NCI-H510A treated with DMSO at 0.1 percent for 48 hours (cell line): ENCODE measurements at regions not wholly inside any gene's neighbourhood (a gene's known extent, or its start where the extent isn't known, plus 50 kb on each side); places are given as distances from the start of the nearest gene placed in this dataset.
"Not testable (repeated sequence)": the region's sequence is repeated elsewhere in the genome, so short reads cannot be mapped to it uniquely, and the experiment has no call there.

Experiments
- DNase-seq: peaks from one replicate; lab custom pipeline; 2025; lab: John Stamatoyannopoulos, UW

DNA sequence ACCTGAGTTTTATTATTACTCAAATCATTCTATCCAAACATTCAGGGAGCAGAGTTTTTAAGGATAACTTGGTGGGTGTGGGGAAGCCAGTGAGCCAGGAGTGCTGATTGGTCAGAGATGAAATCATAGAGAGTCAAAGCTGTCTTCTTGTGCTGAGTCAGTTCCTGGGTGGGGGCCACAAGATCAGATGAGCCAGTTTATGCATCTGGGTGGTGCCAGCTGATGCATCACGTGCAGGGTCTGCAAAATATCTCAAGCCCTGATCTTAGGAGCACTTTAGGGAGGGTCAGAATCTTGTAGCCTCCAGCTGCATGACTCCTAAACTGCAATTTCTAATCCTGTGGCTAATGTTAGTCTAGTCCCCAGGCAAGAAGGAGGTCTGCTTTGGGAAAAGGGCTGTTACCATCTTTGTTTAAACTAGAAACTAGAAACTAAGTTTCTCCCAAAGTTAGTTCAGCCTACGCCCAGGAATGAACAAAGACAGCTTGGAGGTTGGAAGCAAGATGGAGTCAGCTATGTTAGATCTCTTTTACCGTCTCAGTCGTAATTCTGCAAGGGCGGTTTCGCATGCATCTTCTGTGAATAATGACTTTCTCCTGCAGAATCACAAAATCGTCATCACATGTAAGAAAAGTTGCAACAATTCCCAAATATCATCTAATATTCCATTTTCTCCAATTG lies 97.5 kb downstream of the ZNF664 start:
- not testable (repeated sequence) for DNase-seq

DNA sequence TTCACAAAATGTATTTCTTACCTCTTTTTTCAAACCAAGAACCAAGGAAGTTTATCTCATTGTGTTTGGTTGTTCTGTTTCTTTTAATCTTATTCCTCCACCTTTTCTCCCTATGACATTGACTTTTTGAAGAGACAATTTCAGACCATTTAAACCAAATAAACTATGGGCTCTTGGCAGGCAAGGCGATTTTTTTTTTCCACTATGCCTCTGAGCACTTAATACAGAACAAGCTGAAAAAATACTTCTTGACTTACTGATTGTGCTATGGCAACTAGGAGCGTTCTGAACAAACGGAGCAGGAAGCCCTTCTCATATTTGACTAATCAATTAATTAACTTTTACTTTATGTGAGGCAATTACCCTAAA lies 98.0 kb downstream of the ZNF664 start:
- DNase-seq: no peak

DNA sequence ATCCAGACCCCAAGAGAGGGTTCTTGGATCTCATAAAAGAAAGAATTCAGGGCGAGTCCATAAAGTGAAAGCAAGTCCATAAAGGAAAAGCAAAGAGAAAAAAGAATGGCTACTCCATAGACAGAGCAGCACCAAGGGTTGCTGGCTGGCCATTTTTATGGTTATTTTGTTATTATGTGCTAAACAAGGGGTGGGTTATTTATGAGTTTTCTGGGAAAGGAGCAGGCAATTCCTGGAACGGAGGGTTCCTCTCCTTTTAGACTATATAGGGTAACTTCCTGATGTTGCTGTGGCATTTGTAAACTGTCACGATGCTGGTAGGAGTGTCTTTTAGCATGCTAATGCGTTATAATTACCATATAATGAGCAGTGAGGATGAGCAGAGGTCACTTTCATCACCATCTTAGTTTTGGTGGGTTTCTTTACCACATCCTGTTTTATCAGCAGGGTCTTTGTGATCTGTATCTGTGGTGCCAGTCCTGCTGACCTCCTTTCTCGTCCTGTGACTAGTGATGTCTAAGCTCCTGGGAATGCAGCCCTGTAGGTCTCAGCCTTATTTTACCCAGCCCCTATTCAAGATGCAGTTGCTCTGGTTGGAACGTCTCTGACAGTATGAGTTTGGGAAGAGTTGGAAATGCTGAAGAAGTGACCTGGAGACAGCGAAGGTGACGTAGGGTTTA lies 100.5 kb downstream of the ZNF664 start:
- no peak for DNase-seq

DNA sequence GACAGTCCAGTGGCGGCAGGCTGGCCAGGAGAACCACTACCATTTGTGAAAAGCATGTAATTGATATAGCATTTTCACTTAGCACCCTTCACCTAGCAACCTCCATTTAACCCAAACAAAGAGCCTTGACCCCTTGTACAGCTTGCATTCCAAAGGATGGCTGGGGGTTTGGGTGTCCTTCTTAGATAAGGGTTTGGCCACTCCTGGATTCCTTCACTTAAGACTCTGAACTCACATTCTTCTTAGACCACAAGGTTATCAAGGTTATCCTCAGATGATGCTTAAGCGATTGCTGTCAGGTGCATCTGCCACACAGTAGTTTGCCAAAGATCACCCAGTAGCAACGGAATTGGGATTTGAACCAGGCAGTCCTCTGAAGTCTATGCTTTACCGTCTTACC lies 102.8 kb downstream of the ZNF664 start:
- DNase-seq: no peak

DNA sequence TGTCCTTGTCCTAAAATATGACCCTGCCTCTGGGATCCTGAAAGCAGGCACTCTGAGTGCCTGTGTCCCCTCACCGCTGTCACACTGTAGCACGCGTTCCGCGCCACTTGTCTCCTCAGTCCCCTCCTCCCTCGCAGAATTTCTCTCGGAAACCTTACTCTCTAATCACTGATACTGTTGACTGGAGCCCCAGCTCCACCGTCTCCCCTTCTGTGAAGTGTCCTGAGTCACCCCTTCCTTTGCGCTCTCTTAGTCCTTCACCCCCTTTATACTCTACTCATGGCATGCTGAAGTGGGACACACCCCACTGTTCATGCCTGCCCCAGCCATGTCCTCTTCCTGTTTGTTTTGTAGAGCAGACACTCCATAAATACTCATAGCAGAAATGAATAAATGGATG lies 104.7 kb downstream of the ZNF664 start:
- DNase-seq: peak; percentile 21

DNA sequence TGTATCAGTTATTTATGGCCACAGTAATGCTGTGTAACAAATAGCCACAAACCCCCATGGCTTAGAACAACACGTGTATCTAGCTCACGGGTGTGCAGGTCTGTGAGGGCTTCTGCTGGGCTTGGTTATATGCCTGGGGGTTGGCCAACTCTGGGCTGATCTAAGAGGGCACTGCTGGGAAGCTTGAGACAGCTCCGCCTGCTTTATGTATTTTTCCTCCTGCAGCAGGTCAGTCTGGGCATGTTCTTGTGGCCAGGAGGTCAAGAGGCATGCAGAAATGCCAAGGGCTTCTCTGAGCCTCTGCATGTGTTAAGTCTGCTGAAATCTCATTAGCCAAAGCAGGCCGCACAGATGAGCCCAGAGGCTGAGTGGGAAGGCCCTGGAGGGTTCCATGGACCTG lies 105.8 kb downstream of the ZNF664 start:
- no peak for DNase-seq

DNA sequence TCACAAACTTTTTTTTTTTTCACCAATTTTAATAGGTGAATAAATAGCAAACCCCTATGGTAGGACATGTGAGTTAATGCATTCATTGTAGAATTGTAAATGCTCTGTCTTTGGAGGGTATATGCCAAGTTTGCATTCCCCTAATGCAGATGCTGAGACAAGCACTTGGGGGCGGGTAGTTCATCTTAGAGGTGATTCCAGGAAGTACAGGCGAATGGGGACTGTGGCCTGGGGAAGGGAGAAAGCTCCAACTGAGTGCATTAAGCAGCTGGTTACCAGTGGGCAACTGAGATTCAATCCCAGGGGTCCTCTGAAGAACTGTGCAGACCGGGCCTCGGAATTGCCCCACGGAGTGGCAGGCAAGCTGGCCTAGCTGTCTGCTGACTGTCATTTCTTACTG lies 107.6 kb downstream of the ZNF664 start:
- no peak for DNase-seq

DNA sequence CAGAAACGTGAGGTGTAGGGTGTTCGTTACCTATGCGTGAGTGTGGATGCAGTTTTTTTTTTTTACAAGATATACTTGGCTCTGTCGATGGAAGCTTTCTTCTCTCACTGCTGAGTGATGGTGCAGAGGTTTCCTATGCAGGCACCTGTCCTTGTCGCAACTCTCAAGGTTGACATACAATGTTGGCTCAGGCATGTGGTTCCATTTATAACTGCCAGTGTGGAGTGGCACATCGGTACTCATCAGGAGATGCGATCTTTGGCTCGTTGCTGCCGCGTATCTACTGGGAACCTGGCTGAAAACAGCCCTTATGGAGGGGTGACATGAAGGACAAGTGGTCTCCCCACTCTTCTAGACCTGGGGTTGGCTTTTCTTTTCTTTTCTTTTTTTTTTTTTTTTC lies 109.0 kb downstream of the ZNF664 start:
- DNase-seq: no peak

DNA sequence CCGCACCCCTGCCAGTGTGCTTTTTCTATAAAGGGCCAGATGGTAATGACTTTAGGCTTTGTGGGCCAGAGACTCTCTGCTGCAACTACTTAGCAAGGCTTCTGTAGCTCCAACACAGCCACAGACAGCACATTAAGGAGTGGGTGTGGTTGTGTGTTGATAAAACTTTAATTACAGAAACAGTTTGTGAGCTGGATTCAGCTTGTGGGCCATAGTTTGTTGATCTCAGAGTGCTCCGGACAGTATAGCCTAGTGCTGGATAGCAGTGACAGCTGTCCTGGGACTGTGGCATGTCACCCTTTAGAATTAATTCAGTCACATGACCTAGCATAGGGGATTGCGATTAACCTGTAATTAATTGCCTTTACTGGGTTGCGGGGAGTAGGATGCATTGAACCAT lies 109.7 kb downstream of the ZNF664 start:
- no peak for DNase-seq

DNA sequence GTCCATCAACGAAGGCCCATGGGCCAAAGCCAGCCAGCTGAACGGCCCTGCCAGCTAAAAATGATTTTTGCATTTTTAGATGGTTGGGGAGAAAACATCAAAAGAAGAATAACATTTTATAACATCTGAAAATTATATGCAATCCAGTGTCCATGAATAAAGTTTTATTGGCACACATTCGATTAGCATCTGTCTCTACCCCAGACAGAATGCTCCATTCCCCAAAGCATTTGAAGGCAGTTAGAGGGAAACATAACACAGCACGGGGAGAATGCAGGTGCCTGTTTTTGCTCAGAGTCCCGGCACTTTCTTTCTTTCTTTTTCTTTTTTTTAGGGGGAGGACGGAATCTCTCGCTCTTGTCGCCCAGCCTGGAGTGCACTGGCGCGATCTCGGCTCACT lies 110.7 kb downstream of the ZNF664 start:
- DNase-seq: no peak

DNA sequence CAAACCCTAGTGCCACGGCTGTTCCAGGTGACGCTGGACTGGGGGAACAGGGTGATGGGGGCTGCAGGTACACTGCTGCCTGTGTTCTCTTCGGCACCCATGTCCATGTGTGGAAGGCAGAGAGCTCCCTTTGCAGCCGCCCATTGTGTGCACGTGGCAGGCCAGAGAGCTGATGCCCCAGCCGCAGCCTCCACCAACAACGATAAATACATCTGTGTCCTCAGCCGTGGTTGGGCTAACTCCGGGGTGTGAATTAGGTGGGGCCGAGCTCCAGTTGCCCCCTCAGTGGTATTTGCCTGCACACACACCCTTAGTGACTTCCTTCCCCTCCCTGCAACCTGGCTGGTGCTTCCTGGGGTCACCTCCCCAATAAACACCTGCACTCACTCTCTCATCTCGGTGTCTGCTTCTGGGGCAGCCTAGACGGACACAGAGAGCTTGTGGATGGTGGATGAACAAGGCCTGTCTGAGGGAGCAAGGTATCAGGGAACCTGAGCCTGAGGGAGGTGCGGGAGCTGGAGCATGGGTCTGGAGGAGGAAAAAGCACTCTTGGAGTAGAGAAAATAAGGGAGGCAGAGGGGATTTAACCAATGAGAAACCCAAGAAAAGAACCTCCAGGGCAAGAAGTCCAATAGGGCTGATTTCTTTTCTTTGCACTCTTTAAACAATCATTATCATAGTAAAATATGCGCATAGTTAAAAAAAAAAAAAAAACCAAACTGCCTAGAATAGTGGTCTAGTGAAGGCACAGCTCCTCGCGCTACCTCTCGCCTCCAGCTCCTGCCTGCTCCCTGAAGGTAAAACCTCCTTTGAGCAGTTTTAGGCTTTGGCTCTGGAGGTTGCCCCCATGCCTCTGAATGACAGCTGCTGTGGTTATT lies 112.6 kb downstream of the ZNF664 start:
- DNase-seq: no peak

DNA sequence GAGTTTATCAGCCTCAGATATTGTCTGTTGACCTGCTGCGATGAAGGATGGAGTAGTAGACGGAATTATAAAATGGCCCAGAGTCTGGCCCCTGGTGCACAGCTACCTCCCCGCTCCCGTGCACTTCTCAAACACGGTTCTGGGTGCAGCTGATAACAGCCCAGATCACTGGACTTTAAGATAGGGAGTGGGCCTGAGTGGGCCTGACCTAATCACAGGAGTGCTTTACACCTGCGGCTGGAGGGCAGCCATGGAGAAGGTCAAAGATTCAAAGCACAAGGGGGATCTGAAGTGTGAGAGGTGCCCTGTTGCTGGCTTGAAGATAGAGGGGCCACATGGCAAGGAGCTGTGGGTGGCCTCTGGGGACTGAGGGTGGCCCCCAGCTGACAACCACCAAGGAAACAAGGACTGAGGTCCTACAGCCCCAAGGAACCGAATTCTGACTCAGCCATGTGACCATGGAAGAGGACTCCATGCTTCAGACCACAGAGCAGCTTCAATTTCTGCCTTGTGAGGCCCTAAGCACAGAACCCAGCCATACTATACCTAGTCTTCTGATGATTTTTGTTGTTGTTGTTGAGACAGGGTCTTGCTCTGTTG lies 113.4 kb downstream of the ZNF664 start:
- DNase-seq: no peak

DNA sequence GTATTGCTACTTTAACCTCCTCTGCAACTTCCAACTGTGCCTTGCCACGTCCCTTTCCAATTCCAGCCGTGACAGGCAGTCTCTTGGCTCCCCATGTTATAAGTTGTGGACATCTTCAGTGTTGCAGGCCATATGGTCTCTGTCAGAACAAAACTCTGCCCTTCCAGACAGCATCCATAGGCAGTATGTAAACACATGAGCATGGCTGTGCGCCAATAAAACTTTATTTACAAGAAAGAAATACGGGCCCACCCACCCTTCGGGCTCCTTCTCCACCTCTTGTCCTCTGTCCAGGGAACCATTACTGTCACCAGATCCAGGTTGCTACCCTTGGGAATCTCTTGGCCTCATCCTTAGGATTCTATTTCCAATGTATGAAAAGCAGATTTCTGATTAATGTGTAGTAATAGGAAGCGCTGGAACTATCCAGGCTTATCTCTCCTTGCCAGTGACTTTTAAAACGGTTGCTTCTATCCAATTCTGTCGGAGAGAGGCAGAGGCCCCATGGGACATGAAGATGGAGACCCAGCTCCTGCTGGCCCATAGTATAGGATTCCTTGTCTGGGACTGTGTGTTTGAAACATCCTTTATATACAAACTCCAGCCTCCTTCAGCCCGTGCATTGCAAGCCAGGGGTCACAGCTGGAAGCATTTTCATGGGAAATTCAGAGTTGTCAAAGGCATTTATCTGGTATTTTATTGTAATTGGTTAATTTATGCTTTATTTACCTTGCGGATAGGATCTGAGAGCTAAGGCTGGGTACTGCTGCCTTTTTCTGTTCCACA lies 114.4 kb downstream of the ZNF664 start:
- DNase-seq: no peak

DNA sequence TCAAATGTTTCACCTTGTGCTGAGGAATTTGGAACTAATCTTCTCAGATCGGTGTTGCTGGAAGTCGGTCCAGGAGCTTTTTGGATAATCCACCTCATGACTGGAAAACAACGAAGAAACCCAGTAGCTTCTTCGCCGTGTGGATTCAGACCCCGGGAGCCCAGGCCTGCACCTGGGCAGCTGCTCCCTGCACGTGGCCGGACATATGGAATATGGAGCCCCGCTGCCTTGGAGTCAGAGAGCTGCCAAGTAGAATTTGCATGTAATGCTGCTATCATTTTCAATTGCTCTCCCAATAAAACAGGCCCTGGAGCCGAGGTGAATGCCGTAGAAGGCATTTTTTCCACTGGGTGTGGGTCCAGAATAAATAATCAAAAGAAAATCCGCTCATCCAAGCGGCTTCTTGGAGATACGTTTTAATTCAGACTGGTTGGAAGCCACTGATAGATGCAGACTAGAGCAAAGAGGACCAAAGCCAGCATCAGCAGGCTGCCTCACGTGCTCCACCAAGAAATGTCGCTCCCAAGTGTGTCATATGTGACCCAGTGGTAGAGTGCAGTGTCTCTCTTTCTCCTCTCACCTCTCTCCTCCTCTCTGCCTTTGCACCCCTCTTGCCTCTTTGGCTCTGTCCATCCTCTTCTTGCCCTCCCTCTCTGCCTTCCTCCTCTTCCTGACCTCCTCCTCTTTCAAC lies 115.3 kb downstream of the ZNF664 start:
- no peak for DNase-seq

DNA sequence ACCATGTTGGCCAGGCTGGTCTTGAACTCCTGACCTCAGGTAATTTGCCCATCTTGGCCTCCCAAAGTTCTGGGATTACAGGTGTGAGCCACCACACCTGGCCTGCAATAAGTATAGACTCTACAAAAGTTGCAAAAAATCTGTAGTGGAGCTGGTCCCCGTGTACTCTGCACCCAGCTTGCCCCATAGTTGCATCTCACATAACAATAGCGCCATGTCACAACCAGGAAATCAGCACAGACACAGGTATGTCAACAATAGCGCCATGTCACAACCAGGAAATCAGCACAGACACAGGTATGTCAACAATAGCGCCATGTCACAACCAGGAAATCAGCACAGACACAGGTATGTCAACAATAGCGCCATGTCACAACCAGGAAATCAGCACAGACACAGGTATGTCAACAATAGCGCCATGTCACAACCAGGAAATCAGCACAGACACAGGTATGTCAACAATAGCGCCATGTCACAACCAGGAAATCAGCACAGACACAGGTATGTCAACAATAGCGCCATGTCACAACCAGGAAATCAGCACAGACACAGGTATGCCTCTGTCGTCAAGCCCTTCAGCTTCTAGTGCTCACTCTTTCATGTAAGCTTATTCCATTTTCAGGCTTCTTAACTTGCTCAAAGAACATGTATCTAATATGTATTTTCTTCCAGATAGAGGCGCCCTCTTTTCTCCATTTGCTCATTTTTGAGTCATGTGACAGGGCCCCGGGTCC lies 116.3 kb downstream of the ZNF664 start:
- not testable (repeated sequence) for DNase-seq

DNA sequence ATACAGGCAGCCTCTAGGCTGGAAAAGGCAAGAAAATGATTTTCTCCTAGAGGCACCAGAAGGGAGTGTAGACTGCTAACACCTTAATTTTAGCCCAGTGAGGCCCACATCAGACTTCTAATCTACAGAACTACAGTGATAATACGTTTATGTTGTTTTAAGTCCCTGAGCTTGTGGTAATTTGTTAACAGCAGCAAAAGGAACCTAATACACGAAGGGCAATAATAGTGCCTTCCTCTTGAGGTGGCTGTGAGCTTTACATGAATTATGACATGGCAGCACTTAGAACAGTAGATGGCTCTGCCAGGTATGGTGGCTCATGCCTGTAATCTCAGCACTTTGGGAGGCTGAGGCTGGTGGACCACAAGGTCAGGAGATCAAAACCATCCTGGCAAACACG lies 118.8 kb downstream of the ZNF664 start:
- DNase-seq: no peak

DNA sequence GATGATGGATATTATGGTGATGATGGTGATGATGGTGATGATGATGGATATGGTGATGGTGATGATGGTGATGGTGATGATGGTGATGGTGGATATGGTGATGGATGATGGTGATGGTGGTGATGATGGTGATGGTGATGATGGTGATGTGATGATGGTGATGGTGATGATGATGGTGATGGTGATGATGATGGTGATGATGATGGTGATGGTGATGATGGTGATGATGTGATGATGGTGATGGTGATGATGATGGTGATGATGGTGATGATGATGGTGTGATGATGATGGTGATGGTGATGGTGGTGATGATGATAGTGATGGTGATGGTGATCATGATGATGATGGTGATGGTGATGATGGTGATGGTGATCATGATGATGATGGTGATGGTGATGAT lies 119.5 kb downstream of the ZNF664 start:
- DNase-seq: not testable (repeated sequence)

DNA sequence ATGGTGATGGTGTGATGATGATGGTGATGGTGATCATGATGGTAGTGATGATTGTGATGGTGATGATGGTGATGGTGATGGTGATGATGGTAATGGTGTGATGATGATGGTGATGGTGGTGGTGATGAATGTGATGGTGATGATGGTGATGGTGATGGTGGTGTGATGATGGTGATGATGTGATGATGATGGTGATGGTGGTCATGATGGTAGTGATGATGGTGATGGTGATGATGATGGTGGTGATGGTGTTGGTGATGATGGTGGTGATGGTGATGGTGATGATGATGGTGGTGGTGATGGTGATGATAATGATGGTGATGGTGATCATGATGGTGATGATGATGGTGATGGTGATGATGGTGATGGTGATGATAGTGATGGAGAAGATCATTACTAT lies 120.3 kb downstream of the ZNF664 start:
- no peak for DNase-seq

DNA sequence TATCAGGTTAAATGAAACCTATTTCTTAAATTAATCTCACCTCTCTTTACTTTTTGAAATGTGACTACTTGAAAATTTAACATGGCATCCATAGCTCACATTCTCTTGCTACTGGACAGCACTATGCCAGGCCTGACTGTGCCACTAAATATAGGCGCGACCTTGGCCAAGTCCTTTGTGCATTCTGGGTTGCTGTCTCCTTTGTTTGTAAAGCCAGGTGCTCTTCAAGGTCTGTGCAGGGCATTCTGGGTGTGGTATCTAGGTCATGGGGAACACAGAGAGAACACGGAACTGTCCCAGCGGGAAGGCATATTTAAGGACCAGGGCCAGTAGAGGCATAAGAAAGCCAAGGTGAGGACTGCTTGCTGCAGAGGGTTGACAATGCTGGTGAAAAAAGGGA lies 121.2 kb downstream of the ZNF664 start:
- DNase-seq: peak; percentile 84

DNA sequence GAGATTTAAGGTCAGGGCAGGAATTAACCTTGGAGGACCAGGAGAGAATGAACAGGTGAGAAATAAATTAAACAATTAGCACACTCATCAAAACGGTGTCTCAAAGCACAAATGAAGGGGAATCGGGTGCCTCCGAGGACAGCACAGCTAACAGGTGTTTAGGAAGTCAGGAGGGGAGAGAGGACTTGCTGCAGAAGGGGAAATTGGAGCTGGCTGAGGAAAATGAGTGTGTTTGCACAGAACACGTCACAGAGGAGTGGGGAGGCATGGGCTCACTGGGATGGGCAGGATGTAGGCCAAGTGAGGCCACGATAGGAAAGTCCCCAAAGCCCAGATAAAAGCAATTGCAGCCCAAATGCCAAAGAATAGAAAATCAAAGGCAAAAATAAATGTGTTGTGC lies 121.7 kb downstream of the ZNF664 start:
- DNase-seq: peak; percentile 93

DNA sequence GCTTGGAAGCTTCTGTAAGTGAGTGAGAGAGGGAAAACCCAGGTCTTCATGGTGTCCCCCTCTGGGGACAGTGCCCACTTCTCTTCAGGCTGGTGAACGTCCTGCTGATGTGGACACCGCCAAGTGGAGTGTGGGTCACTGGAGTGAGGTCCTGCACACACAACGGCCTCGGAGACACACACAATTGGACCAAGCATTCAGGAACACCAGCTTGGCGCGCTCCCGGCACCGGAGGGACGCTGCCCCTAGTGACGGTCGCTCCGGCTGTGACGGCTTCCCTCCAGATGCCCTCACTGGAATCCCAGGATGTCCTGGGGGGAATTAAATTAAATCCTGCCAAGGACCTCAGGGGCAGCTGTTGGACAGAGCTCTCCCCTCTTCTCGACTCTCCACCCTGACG lies 123.1 kb downstream of the ZNF664 start:
- no peak for DNase-seq
